ENCODE measurements at regions not wholly inside any gene's neighbourhood (a gene's known extent, or its start where the extent isn't known, plus 50 kb on each side); places are given as distances from the start of the nearest gene placed in this dataset.

- no peak for TF ChIP-seq FOSL1 (IDR thresholded peaks at IDR 0.05; ENCODE audit: low read depth)
- TF ChIP-seq CTCF (IDR thresholded peaks at IDR 0.05 in 2 of 3, conservative IDR thresholded peaks at IDR 0.05 in 1 of 3; ENCODE audit: borderline replicate concordance in 1 of 3, insufficient read depth in 1 of 3, low read depth in 2 of 3, low read length in 2 of 3), result no peak
- no peak for TF ChIP-seq TCF7L2 (IDR thresholded peaks at IDR 0.05; ENCODE audit: borderline replicate concordance, extremely low read depth, insufficient read depth, insufficient read length)
- TF ChIP-seq POLR2A (IDR thresholded peaks at IDR 0.05; ENCODE audit: borderline replicate concordance, extremely low read depth, insufficient read depth, insufficient read length), result no peak
- TF ChIP-seq EGR1 (IDR thresholded peaks at IDR 0.05; ENCODE audit: low read depth), result no peak
- no peak for TF ChIP-seq POLR2AphosphoS5 (IDR thresholded peaks at IDR 0.05; ENCODE audit: low read depth, low read length)
- TF ChIP-seq ZNF274 (IDR thresholded peaks at IDR 0.05; ENCODE audit: low read depth, low read length), result no peak
Observed at GRCh38 chr2:146455325-146455724, 1389.5 kb upstream of the ACVR2A start.
